Fibroblast of lung (primary cell): ENCODE measurements at regions not wholly inside any gene's neighbourhood (a gene's known extent, or its start where the extent isn't known, plus 50 kb on each side); places are given as distances from the start of the nearest gene placed in this dataset.

ENCODE experiments used
- EZH2 ChIP-seq: IDR thresholded peaks from 2 replicates; pipeline ENCODE4 v1.5.1; 2012; ENCODE audit warnings: low read length, control low read depth, mild to moderate bottlenecking; ENCODE audit errors: missing control alignments
- TF ChIP-seq, protein P1 (sequence below), 2 donors: IDR thresholded peaks in 1 of 2; conservative IDR thresholded peaks in 1 of 2; 1 replicate in 1 of 2; 2 replicates in 1 of 2; pipeline ENCODE4 v1.5.1; 2011 to 2012; ENCODE audit warnings: low read length in 2 of 2, control low read depth in 1 of 2, inconsistent platforms in 1 of 2, low read depth in 1 of 2, mild to moderate bottlenecking in 1 of 2

DNA sequence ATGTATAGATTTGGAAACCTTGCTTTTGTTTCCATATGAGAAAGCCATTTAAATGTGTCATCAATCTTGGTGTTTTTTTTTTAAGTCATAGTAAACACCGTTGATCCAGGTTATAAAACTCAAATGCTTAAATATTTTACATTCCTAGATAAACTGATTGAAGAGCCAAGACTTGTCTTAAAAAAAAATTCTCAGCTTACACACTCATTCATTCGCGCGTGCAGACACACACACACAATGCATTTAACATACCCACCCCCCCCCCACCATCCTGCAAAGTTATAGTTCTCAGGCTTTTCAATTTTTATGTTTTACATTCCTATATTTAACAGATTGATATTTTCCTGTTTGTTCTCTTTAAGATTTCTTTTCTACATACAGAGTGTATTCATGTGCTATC, 536.4 kb downstream of the PRKD1 start:
- TF ChIP-seq, protein P1, sequence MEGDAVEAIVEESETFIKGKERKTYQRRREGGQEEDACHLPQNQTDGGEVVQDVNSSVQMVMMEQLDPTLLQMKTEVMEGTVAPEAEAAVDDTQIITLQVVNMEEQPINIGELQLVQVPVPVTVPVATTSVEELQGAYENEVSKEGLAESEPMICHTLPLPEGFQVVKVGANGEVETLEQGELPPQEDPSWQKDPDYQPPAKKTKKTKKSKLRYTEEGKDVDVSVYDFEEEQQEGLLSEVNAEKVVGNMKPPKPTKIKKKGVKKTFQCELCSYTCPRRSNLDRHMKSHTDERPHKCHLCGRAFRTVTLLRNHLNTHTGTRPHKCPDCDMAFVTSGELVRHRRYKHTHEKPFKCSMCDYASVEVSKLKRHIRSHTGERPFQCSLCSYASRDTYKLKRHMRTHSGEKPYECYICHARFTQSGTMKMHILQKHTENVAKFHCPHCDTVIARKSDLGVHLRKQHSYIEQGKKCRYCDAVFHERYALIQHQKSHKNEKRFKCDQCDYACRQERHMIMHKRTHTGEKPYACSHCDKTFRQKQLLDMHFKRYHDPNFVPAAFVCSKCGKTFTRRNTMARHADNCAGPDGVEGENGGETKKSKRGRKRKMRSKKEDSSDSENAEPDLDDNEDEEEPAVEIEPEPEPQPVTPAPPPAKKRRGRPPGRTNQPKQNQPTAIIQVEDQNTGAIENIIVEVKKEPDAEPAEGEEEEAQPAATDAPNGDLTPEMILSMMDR (conservative IDR thresholded peaks at IDR 0.05 in 1 of 2, IDR thresholded peaks at IDR 0.05 in 1 of 2; ENCODE audit: low read depth in 1 of 2, low read length in 2 of 2): no peak
- TF ChIP-seq EZH2: no peak
